GM21515 (cell line): ENCODE measurements at regions not wholly inside any gene's neighbourhood (a gene's known extent, or its start where the extent isn't known, plus 50 kb on each side); places are given as distances from the start of the nearest gene placed in this dataset.

Source experiments
- ATAC-seq: cut with Tn5 transposase; IDR thresholded peaks from one replicate; pipeline ENCODE4 v1.9.1; 2021; ENCODE audit not compliant: unreplicated experiment

DNA sequence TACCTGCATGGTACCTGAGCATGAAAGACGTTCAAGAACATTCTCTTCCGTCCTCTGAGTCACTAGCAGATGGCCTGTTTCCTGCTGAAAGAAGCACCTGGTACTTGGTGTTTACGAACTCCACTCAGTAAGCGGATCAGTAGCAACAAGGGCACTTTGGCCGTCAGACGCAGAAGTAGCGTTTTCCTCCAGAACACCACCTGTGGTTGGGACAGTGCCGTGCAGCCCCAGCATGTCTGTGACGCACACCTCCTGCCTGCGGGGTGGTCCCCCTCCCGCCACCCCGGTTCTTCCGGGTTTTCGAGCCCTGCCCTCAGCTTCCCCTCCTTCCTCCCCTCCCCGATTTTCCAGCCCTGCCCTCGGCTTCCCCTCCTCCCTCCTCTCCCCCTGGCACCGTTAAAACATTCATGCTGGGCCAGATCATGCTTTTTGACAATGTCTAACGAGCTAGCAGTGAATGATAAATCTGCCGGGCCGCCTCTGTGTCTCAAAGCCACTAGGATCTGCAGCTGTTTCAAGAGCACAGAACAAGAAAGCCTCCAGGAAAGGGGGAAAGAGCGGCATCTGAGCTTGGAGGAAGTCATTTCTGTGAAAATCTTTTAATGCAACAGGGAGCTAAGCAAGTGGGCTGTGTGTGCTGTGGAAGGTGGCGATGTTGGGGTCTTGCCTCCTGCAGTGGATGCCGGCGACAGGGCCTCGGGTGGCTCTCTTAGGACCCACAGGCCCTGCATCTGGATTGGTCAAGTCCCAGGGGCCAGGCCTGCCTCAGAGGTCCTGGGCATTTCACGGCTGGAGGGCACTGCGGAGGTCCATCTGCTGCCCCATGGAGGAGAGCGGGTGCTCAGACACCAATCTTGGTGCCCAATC lies 207.9 kb downstream of the ERMARD start:
- no peak for ATAC-seq

GRCh38 chr6:169958510-169958909 lies 207.1 kb downstream of the ERMARD start:
- ATAC-seq = no peak

DNA sequence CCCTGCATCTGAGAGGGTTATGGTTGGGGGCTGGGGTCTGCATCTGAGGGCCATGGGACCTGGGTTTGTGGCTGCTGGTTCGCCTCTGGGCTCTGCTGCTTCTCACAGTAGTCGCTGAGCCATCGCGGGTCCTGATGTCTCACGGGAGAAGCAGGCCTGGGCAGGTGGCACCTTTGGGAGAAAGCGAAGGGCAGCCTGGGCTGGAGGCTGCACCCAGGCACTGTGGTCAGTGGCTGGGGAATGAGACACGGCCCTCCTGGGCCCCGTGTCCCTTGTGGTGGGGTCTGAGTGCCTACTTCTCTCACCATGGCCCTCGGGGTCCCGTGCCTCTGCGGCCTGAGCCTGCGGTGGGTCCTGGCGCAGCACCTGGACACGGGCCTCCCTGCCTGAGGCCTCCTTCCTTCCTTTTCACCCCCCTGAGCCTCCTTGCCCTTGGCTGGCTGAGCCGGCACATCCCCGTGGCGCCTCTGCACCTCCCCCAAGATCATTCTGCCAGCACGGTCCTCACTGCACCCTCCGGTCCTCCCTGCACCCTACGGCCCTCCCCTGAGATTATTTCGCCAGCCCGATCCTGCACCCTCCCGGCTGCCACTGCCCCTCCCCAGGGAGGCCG lies 206.0 kb downstream of the ERMARD start:
- ATAC-seq = no peak

DNA sequence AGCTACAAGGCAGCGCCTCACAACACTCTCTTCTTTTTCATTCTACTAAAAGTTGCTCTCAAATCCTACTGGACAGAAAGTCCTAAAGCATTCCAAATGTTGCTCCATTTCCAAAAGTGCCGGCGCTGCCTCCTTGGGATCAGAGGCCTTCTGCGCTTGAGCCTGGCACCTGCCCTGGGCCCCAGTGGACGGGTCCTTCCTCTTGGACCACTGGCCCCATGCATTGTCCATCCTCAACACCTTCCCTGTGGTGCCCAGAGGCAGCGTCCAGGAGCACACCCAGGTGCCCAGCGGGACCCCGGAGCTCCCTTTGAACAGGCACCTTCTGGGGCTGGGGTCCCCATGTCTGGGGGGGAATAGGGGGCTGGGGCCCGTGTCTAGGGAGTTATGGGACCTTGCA lies 205.2 kb downstream of the ERMARD start:
- ATAC-seq = no peak

- no peak for ATAC-seq
These were observed 204.5 kb downstream of the ERMARD start for GRCh38 chr6:169955731-169956437.

- no peak for ATAC-seq
These were observed 203.6 kb downstream of the ERMARD start for GRCh38 chr6:169954977-169955376.

GRCh38 chr6:169953686-169954085 lies 202.3 kb downstream of the ERMARD start:
- no peak for ATAC-seq

GRCh38 chr6:169950558-169950957 lies 199.1 kb downstream of the ERMARD start:
- ATAC-seq = no peak

DNA sequence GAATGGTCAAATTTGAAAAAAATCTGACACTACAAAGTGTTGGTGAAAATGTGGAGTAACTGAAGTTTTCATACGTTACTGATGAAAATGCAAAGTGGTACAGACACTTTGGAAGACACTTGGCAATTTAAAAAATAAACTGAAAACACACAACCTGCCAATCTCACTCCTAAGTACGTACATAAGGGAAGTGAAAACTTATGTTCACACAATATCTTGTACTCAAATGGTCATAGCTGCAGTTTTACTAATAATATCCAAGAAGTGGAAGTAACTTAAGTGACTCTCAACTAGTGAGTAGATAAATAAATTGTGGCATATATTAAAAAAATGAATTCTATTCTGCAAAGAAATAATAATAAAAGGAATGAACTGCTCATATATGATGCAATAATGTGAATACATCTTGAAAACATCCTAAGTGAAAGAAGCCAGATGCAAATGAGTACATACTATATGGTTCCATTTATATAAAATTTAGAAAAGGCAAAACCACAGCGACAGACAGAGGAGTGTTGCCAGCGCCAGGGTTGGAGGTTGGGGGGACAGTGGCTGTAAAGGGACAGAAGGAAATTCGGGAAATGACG lies 198.2 kb downstream of the ERMARD start:
- ATAC-seq = no peak

DNA sequence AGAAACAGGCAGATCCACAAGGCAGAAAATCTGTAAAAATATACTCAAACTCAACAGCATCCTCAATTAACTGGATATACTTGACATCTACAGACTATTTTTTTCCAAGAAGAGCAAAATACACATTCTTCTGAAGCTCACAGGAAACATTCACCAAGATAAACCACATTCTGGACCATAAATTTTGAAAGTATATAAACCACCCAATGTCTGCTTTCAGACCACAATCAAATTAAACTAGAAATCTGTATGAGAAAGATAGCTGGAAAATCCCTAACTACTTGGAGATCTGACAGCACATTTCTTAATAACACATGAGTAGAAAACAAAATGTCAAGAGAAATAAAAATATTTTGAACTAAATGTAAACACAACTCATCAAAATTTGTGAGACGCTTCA lies 195.5 kb downstream of the ERMARD start:
- no peak for ATAC-seq

- no peak for ATAC-seq
These were observed 193.7 kb downstream of the ERMARD start for GRCh38 chr6:169945117-169945516.

DNA sequence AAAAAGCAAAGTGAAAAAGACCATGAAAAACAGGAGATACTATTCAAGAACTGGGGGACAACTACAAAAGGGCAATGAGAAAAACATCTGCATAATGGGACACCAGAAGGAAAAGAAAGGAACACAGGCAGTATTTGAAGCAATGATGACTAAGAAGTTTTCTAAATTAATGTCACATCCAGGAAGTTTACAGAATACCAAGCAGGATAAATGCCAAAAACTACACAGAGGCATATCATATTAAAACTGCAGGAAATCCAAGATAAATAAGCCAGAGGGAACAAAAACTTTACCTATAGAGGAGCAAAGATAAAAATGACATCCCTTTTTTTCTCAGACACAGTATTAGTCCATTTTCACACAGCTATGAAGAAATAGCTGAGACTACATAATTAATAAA lies 193.0 kb downstream of the ERMARD start:
- no peak for ATAC-seq

- no peak for ATAC-seq
These were observed 192.6 kb downstream of the ERMARD start for GRCh38 chr6:169944061-169944337.

DNA sequence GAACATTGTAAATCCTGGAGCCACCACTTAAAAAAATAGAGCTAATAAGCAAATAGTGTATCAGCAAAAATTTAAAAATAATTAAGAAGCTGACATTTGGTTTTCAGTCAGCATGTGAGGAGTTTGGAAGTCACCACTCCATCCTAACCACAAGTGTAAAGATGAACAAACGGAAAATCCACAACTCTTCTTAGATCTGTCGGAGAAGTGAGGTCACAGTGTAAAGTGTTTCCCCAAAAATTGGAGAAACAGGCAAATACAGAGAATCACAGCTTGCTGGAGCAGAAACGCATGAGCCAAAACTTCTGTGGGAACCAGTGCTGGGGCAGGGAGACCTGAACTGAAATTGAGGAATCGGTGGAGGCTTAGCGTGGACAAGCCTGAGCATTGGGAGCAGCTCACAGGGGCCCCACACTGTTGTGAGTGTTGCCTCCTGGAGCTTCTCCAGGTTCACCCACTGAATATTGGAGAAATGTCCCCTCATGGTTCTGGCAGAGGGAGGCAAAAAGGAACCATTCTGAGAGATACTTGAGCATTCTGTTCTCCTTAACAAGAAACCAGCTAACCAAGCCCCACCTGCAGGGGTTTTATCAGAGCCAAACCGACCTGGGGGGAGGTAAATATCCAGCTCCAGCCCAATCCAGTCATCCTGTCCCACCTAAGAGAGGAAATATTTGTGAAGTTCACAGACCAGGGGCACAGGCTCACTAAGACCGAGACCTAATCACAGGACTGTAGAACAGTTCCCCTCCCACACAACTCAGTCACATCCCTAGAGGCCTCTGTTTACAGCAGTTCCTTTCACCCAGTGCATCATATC lies 192.0 kb downstream of the ERMARD start:
- no peak for ATAC-seq

DNA sequence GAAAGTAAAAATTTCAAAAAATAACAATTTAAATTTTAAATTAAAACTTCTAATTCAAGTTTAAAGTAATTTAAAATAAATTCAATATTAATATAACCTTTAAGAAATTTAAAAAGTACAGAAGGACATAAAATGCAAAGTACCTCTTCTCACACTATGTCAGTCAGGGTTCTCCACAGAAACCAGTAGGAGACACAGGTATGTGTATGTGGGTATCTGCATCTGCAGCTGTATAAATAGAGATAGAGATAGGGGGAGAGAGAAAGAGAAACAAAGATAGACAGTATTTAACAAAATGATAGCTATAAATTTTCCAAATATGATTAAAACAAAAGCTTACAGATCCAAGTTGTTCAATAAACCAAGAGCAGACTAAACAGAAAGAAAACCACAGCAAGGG lies 190.8 kb downstream of the ERMARD start:
- ATAC-seq = no peak

DNA sequence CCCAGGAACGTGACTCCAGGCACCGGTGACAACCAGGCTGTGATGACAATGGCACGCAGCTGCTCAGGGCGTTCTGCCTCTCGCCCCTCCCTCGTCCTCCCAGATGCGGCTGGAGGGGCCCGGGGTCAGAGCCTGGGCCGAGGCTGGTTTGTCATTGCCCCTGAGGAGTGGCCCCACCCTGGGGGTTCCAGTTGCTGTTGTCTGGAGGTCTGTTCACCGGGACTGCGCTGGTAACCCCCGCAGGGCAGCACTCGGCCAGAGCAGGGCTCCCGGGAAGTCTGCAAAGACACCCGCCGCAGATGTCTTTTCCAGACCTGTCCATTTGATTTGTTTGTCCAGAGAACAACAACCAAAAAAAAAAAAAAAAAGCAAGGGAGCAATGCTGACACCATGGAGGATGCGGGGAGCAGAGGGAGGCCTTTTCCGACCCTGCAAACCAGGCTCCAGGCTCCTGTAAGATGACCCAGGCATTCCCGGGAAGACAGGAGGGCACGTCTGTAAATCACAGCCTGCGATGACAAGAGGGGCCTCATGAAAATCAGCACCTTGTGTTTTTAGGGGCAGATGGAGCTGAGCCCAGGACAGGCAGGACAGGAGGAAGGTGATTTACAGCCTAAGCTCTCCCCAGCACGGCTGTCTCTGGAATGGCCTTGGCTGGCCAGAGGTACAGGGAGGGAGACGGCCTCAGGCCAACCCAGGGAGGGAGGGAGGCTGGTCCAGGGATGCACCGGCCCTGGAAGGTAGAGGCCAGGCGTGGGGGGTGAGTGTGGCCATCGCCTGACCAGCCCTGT lies 189.3 kb downstream of the ERMARD start:
- ATAC-seq = no peak

GRCh38 chr6:169939554-169940164 lies 188.2 kb downstream of the ERMARD start:
- ATAC-seq = no peak

DNA sequence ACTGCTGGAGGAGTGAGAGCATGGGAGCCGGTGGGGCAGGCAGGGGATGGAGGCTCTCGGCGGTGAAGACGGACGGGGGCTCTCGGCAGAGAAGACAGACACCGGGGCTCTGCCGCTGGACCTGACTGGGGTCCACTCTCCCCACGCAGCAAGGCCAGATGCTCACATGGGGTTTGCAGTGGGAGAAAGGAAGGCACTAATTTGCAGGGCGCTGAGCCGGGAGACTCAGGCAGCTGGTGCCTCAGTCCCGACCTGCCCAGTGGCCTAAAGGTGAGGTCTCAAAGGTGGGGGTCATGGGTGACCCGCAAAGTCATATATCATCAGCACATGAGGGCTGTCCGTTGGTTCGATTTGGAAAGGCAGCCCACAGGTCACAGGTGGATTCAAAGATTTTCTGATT lies 187.3 kb downstream of the ERMARD start:
- ATAC-seq = no peak

DNA sequence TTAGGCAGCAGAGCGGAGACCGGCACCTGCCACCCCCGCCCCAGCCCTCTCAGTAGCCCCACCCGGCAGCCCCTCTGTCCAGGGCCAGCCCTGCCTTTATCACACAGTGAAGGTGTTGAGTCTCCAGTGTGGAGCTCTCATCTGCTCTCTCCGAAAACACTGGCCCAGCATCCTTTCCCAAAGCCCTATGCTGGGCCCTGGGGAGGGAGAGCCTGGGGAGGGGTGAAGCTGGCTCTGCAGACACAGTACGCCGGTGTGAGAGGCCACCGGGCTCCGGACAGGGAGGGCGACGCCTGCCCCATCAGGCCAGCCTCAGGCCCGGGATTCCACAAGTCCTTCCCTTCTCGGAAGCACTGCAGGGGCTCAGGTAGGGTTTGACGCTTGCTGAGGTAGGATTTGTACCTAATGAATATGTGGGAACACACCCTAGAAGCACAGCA lies 186.9 kb downstream of the ERMARD start:
- ATAC-seq = no peak
